Panc1 (cell line): ENCODE measurements at regions not wholly inside any gene's neighbourhood (a gene's known extent, or its start where the extent isn't known, plus 50 kb on each side); places are given as distances from the start of the nearest gene placed in this dataset.

Experiments
- ATAC-seq: fragments of 200-7000 bp; cut with Tn5 transposase; 2 replicates; pipeline ENCODE4 v1.9.1; 2020; ENCODE audit warnings: mild to moderate bottlenecking, moderate library complexity
- BruUV-seq: library from RNA; stranded (reverse); fragments of 400-500 nt; replicated peaks from 2 replicates; lab custom pipeline; 2021; lab: Mats Ljungman, UMichigan
- CTCF ChIA-PET: fragments of 300-600 bp; sonication (Branson Sonifier 250); formaldehyde crosslinking; loops from one replicate; lab custom pipeline; 2022; ENCODE audit warnings: antibody characterized with exemption; lab: Charles Lee
- POLR2A ChIA-PET: fragments of 300-600 bp; sonication (Branson Sonifier 250); formaldehyde crosslinking; loops from one replicate; lab custom pipeline; 2022; ENCODE audit warnings: antibody characterized with exemption; lab: Charles Lee
- DNase-seq: peaks from one replicate; pipeline ENCODE4 v3.0.0-alpha.2; 2010; ENCODE audit warnings: low read depth, low spot score
- H3K27ac ChIP-seq: 2 replicates; pipeline ENCODE4 v1.5.1; 2011; ENCODE audit warnings: mild to moderate bottlenecking, low read length, inconsistent platforms
- H3K27me3 ChIP-seq: fragments of 200-500 bp; sonication (Bioruptor generic); 2 replicates; pipeline ENCODE4 v1.6.0; 2014; ENCODE audit warnings: low read length, inconsistent platforms; ENCODE audit not compliant: control insufficient read depth, insufficient read depth
- H3K36me3 ChIP-seq: fragments of 200-500 bp; sonication (Bioruptor generic); 2 replicates; pipeline ENCODE4 v1.5.1; 2014; ENCODE audit warnings: inconsistent platforms, mild to moderate bottlenecking, low read length, moderate library complexity; ENCODE audit not compliant: control insufficient read depth, insufficient read depth
- H3K4me1 ChIP-seq: 2 replicates; pipeline ENCODE4 v1.5.1; 2011; ENCODE audit warnings: inconsistent platforms, mild to moderate bottlenecking, low read length, moderate library complexity; ENCODE audit not compliant: control insufficient read depth, insufficient read depth
- H3K4me3 ChIP-seq, 2 experiments: 2 replicates each; pipeline ENCODE4 v1.5.1; 2011 to 2012; ENCODE audit warnings: low read depth in 2 of 2, low read length in 2 of 2, mild to moderate bottlenecking in 2 of 2, inconsistent platforms in 1 of 2, moderate library complexity in 1 of 2
- H3K9me3 ChIP-seq: fragments of 200-500 bp; sonication (Bioruptor generic); 2 replicates; pipeline ENCODE4 v1.5.1; 2014; ENCODE audit warnings: low read depth, mild to moderate bottlenecking, inconsistent platforms, low read length, moderate library complexity; ENCODE audit not compliant: control insufficient read depth, insufficient read depth
- POLR2AphosphoS5 ChIP-seq: IDR thresholded peaks from 2 replicates; pipeline ENCODE4 v1.6.1; 2012; ENCODE audit warnings: mild to moderate bottlenecking, low read depth, low read length, moderate library complexity
- SIN3A ChIP-seq: IDR thresholded peaks from 2 replicates; pipeline ENCODE4 v1.6.1; 2012; ENCODE audit warnings: low read depth, mild to moderate bottlenecking, low read length, moderate library complexity, borderline replicate concordance; ENCODE audit not compliant: insufficient read depth
- TCF7L2 ChIP-seq: IDR thresholded peaks from 2 replicates; pipeline ENCODE4 v1.6.1; 2011; ENCODE audit warnings: mild to moderate bottlenecking, low read depth, low read length, inconsistent platforms
- in situ Hi-C: cut with HindIII; loops from 2 replicates; pipeline ENCODE4 v1.10.0; 2016; ENCODE audit warnings: low sequenced_read_pairs, low pct_unique_long_range_greater_than_20kb
- intact Hi-C: fragments of 100-400 bp; cut with micrococcal nuclease; formaldehyde crosslinking; loops from one replicate; pipeline ENCODE4 v1.10.0; 2022; ENCODE audit not compliant: unreplicated experiment
- TF ChIP-seq, protein P1 (sequence below): fragments of 450-650 bp; IDR thresholded peaks from 2 replicates; pipeline ENCODE4 v1.5.1; 2017; ENCODE audit warnings: mild to moderate bottlenecking
- TF ChIP-seq, protein P2 (sequence below), 2 experiments: IDR thresholded peaks; 2 replicates each; pipeline ENCODE4 v1.6.1; 2011 to 2012; ENCODE audit warnings: low read depth in 2 of 2, control low read depth in 1 of 2, low read length in 1 of 2, mild to moderate bottlenecking in 1 of 2, moderate library complexity in 1 of 2; ENCODE audit not compliant: insufficient read depth in 1 of 2

DNA sequence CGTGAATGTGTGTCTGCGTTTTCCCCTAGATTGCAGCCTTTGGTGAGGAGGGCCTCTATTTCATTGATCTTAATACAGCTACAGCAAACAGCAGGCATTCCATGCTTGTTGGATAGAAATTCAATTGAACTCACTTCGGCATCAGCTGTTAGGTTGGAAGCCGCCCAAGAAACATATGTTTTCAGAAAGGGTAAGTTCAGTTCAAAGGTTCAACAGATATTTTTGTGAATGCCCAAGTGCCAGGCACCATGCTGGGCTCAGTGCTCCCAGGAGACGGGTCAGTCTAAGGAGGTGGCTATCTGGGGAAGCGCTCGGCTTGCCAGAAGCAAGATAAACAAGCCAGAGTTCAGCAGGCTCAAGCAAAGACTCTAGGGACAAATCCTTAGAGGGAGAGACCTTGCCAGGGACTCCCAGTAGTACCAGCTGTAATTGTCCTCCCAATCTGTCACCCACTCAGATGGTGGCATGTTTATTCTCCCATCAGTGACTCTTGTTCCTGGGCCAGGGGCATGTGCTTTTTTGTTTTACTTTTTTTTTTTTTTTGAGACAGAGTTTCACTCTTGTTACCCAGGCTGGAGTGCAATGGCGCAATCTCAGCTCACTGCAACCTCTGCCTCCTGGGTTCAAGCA, 64.5 kb upstream of the LARGE1 start:
- Histone ChIP-seq H3K27ac (no peak overlapping the region), H3K4me3 (no peak overlapping the region), H3K4me1 (no peaks in the 10 kb centered on the region), H3K27me3 (no peaks in the 10 kb centered on the region), H3K9me3 (no peaks in the 10 kb centered on the region), H3K36me3 (no peaks in the 10 kb centered on the region)
- DNase-seq (no peak), ATAC-seq (no peak)
- TF ChIP-seq, protein P1, sequence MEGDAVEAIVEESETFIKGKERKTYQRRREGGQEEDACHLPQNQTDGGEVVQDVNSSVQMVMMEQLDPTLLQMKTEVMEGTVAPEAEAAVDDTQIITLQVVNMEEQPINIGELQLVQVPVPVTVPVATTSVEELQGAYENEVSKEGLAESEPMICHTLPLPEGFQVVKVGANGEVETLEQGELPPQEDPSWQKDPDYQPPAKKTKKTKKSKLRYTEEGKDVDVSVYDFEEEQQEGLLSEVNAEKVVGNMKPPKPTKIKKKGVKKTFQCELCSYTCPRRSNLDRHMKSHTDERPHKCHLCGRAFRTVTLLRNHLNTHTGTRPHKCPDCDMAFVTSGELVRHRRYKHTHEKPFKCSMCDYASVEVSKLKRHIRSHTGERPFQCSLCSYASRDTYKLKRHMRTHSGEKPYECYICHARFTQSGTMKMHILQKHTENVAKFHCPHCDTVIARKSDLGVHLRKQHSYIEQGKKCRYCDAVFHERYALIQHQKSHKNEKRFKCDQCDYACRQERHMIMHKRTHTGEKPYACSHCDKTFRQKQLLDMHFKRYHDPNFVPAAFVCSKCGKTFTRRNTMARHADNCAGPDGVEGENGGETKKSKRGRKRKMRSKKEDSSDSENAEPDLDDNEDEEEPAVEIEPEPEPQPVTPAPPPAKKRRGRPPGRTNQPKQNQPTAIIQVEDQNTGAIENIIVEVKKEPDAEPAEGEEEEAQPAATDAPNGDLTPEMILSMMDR: no peak
- TF ChIP-seq, protein P2, sequence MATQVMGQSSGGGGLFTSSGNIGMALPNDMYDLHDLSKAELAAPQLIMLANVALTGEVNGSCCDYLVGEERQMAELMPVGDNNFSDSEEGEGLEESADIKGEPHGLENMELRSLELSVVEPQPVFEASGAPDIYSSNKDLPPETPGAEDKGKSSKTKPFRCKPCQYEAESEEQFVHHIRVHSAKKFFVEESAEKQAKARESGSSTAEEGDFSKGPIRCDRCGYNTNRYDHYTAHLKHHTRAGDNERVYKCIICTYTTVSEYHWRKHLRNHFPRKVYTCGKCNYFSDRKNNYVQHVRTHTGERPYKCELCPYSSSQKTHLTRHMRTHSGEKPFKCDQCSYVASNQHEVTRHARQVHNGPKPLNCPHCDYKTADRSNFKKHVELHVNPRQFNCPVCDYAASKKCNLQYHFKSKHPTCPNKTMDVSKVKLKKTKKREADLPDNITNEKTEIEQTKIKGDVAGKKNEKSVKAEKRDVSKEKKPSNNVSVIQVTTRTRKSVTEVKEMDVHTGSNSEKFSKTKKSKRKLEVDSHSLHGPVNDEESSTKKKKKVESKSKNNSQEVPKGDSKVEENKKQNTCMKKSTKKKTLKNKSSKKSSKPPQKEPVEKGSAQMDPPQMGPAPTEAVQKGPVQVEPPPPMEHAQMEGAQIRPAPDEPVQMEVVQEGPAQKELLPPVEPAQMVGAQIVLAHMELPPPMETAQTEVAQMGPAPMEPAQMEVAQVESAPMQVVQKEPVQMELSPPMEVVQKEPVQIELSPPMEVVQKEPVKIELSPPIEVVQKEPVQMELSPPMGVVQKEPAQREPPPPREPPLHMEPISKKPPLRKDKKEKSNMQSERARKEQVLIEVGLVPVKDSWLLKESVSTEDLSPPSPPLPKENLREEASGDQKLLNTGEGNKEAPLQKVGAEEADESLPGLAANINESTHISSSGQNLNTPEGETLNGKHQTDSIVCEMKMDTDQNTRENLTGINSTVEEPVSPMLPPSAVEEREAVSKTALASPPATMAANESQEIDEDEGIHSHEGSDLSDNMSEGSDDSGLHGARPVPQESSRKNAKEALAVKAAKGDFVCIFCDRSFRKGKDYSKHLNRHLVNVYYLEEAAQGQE (IDR thresholded peaks at IDR 0.05; ENCODE audit: insufficient read depth in 1 of 2, low read depth in 2 of 2, low read length in 1 of 2): no peak
- TF ChIP-seq TCF7L2 (no peak), POLR2AphosphoS5 (no peak), SIN3A (no peak)
- BruUV-seq: no TSS peak
- intact Hi-C loops: no loop called here
- CTCF ChIA-PET: interaction anchor here (0.7 kb wide), 1 partner anchor 1010 kb away, joined by 4 read pairs; no protein-coding TSS in a partner anchor
- in situ Hi-C loops: no loop called here
- POLR2A ChIA-PET: no interaction called here

DNA sequence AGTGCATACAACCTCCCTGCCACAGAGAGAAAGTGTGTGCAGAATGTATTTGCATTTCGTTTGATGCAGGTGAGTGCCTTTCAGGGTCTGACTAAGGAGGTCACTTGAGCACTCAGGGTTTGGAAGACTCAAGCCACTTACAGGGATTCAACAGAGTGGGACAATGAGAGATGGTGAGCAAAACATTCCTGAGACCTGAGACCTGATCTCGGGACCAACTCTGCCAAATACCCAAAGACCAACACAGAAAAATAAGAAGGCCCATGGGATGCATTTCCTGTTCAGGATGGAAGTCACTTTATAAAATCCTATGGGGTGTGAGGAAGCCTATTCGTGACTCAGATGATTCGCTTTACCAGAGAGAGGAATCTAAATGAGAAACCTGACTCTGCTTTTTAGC, 65.2 kb upstream of the LARGE1 start:
- intact Hi-C loops: no loop called here
- POLR2A ChIA-PET: no interaction called here
- ATAC-seq: no peak

More for the DNA sequence above, 65.2 kb upstream of the LARGE1 start:
- H3K36me3 ChIP-seq: no peaks in the 10 kb centered on the region
- in situ Hi-C loops: no loop called here
- H3K9me3 ChIP-seq: no peaks in the 10 kb centered on the region
- CTCF ChIA-PET: no interaction called here
- no peaks in the 10 kb centered on the region for H3K4me1 ChIP-seq
- H3K4me3 ChIP-seq: no peak overlapping the region
- no peak overlapping the region for H3K27ac ChIP-seq
- no peak for DNase-seq
- TF ChIP-seq, protein P1: no peak
- no peak for TF ChIP-seq SIN3A
- no peak for TF ChIP-seq TCF7L2
- no peak for TF ChIP-seq POLR2AphosphoS5
- TF ChIP-seq, protein P2 (IDR thresholded peaks at IDR 0.05; ENCODE audit: insufficient read depth in 1 of 2, low read depth in 2 of 2, low read length in 1 of 2): no peak
- no TSS peak for BruUV-seq
- no peaks in the 10 kb centered on the region for H3K27me3 ChIP-seq
